HG03135 (cell line): ENCODE measurements at regions not wholly inside any gene's neighbourhood (a gene's known extent, or its start where the extent isn't known, plus 50 kb on each side); places are given as distances from the start of the nearest gene placed in this dataset.
"Not testable (repeated sequence)": the region's sequence is repeated elsewhere in the genome, so short reads cannot be mapped to it uniquely, and the experiment has no call there.

ENCODE experiments used
- ATAC-seq: cut with Tn5 transposase; IDR thresholded peaks from one replicate; pipeline ENCODE4 v1.9.1; 2021; ENCODE audit warnings: mild to moderate bottlenecking, moderate library complexity; ENCODE audit not compliant: unreplicated experiment

DNA sequence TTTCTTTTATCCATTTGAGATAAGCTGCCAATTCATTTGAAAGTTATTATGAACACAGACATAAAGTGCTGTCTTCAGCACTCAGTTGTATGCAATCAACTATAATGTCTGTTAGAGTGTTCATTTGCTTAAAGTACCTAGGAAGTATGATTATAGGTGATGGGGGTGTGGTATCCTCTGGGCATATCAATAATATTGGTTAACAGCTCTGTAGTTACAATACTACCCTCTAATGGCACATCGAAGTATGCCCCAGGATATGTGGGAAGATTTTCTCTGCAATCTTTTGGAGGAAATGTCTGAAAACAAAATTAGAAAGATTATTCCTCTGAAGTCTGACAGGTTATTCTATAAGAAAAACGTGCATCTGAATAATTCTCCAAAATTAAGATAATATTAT lies 429.7 kb downstream of the ARL4A start:
- ATAC-seq, result no peak

DNA sequence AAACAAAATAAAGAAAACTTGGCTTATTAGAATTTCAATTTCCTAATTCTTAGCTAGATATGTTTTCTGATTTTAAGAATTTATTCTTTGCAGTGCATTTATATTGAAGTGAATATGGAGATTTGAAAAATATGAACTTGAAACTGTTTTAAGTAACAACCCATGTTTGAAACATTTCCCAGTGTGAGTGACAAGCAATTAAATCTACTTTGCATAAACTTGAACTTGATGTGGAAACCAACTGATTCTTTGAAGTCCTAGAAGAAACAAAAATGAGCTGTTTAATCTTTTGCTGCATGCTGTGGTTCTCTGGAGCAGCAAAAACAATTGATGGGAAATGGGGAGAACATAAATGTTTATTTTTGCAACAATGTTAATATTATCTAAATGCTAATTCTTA lies 430.2 kb downstream of the ARL4A start:
- ATAC-seq, result no peak

DNA sequence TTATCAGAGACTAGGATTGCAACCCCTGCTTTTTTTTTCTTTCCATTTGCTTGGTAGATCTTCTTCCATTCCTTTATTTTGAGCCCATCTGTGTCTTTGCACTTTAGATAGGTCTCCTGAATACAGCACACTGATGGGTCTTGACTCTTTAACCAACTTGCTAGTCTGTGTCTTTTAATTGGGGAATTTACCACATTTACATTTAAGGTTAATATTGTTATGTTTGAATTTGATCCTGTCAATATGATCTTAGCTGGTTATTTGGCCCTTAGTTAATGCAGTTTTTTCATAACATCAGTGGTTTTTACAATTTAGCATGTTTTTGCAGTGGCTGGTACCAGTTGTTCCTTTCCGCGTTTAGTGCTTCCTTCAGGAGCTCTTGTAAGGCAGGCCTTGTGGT lies 437.2 kb downstream of the ARL4A start:
- not testable (repeated sequence) for ATAC-seq

DNA sequence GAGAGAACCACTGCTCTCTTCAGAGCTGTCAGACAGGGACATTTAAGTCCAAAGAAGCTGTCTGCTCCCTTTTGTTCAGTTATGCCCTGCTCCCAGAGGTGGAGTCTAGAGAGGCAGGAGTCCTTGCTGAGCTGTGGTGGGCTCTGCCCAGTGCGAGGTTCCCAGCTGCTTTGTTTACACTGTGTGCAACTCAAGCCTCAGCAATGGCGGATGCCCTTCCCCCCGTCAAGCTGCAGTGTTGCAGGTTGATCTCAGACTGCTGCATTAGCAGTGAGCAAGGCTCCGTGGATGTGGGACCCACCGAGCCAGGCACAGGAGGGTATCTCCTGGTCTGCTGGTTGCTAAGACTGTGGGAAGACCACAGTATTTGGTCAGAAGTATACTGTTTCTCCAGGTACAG lies 438.9 kb downstream of the ARL4A start:
- ATAC-seq, result no peak

DNA sequence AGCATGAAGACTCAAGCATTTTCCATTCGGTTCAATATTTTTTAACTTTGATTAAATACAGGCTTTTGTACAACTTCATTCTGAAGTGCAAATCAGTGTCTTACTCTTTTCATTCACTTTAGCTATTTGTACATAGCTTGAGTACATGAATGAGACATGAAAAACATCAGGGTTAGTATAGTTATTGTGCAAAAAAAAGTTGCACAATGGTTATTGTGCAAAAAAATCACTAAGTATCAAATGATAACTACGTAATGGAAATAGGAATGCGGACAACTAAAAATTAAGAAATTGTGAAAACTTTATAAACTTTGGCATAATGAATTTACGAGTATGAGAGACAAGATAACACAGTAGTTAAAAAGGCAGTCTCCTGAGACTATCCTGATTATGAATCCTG lies 442.9 kb downstream of the ARL4A start:
- no peak for ATAC-seq

DNA sequence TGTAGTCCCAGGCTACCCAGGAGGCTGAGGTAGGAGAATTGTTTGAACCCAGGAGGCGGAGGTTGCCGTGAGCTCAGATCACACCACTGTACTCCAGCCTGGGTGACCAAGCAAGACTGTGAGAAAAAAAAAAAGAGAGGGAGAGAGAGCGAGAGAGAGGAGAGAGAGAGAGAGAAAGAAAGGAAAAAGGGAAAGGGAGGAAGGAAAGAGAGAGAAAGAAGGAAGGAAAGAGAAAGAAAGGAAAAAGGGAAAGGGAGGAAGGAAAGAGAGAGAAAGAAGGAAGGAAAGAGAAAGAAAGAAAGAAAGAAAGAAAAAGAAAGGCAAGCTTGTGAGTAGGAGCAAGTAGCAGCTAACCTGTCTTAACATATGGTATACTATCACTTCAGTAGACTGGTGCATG lies 443.5 kb downstream of the ARL4A start:
- ATAC-seq, result not testable (repeated sequence)

DNA sequence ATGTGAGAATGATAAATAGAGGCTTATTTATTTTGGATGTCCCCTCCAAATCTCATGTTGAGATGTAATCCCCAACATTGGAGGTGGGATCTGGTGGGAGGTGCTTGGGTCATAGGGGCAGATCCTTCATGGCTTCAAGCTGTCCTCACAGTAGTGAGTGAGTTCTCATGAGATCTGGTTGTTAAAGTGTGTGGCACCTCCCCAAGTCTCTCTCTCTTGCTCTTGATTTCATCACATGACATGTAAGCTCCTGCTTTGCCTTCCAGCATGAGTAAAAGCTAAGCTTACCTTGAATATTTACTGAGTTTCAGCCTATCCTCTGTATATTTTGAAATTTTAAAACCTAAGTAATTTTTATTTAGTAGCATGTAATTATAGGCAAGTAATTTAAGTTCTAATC lies 444.9 kb downstream of the ARL4A start:
- ATAC-seq, result no peak

DNA sequence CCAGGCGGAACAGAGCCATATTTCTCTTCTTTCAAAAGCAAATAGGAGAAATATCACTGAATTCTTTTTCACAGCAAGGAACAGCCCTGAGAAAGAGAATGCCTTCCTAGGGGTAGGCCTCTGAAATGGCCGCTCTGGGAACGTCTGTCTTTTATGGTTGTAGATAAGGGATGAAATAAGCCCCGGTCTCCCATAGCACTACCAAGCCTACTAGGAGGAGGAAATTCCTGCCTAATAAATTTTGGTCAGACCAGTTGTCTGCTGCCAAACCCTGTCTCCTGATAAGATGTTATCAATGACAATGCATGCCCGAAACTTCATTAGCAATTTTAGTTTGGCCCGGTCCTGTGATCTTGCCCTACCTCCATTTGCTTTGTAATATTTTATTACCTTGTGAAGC lies 448.9 kb downstream of the ARL4A start:
- ATAC-seq, result not testable (repeated sequence)

DNA sequence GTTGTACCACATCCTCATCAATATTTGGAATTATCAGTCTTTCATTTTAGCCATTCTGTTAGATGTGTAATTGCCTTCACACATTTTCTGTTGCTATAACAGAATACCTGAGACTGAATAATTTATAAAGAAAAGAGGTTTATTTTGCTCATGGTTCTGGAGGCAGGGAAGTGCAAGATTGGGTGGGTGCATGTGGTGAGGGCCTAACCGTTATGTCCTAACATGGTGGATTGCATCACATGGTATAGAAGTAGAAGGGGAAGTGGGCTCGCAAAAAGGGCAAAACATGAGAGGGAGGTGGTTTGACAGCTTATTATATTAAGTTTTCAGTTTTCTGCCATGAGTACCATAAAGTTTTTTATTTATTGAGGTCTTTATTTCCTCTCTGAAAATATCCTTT lies 452.0 kb downstream of the ARL4A start:
- ATAC-seq, result no peak

DNA sequence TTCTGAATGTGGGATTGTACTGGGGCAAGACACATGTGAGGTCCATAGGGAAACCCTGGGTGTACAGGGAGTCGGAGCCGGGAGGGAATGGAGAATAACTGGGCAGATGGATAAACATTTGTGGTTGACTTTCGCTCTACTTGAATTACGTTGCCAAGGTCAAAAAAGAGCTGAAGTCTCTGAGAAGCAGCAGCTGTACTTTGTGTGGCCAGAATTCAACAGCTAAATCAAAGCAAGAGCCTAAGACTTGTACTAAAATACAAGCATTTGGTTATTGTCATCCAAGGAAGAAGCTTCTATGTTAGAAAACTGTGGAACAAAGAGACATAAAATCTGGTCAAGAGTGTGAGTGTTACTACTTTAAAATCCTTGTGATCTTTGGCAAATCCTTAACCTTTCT lies 457.2 kb downstream of the ARL4A start:
- no peak for ATAC-seq

DNA sequence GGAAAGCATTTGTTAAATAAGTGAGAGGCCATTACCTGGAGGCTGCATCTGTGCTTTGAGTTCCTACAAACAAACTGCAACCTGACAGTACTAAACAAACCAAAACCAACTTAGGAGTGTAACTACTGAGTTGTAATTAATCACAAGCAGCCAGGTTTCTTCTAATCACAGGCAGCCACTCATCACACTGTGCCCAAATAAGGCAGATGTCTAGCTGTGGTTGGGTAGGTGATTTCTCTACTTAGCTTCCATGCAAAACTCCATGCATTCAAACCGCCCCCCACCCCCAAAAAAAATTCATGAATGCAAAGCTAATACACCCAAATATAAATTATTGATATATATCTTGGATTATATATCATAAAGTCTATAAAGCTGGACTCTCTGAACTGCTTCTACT lies 461.1 kb downstream of the ARL4A start:
- ATAC-seq, result no peak

DNA sequence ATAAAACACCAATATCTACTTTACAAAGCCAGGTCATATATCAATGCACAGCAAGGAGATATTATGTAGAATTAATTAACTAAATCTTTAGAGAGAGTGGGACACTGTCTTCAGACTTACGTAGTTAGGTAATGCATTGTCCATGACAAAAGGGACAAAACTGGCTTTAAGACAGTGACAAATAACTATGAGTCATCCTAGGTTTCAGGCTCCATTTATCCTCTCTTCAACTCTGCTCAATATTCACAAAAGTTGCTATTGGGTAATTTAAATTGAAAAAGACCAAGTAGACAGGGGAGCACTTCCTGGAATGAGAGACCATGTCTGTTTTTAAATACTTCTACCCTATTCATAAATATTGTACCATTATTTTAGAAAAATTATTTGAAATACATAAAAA lies 464.5 kb downstream of the ARL4A start:
- ATAC-seq, result no peak

DNA sequence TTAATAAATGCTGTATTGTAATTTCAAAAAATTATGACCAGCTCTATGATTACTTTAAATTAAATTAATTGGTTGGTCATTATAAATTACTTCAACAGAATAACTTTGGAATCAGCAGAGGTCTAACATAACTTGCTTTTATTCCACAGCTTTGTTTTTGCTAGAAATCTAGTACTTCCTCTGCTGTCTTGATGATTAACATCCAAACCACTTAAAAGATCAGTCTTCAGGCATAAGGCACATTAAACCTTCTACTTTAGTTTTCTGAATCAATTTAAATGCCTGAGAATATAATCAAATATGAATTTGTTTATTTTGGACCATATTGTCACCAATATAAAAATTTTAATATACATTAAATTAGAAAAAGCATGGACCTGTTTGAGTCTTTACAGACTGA lies 465.3 kb downstream of the ARL4A start:
- ATAC-seq, result no peak

DNA sequence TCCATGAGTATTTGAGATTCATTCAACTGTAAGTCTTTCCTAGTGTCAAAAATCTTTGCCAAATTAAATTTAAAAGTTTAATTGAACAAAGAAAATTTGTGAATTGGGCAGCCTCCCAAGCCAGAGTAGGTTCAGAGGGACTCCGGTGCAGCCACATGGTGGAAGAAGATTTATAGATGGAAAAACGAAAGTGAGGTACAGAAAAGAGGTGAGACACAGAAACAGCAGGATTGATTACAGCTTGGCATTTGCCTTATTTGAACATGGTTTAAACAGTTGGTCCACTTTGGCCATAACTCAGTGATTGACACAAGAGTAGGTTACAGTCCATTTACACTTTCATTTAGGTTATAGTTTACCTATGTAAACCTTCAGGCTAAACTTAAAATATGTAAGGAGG lies 465.8 kb downstream of the ARL4A start:
- ATAC-seq, result no peak

DNA sequence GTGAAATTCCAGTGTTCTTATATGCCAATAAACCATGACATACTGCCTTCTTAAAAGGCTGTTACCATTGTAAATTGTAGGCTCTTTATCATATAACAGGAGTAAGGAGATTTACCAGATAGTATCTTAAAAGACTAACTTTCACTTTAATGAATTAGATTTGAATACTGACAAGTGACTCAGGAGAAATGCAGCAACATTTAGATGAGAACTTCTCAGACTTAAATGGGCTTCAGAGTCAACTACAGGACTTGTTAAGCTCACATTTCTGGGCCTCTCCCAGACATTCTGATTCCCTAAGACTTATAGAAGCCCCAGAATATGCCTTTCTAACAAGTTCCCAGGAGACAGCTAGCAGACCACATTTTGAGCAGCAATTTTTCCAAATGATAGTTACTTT lies 466.3 kb downstream of the ARL4A start:
- no peak for ATAC-seq

DNA sequence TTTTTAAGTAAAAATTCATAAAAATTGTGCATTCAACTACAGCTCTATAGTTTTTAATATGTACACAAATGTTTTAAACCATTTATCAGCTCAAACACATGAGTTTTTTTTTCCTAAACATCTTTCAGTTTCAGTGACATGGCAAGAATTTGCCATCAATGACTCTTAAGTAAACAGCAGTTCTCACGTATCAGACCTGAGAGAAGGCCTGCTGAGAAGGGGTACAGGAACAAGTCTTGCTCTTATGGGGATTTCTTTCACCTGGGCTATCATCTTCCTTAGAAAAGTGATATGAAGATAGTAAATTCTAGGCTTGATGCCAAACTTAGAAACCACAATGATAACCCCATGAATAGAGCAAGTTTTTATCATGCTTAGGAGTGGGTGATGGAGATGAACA lies 467.8 kb downstream of the ARL4A start:
- ATAC-seq, result no peak

DNA sequence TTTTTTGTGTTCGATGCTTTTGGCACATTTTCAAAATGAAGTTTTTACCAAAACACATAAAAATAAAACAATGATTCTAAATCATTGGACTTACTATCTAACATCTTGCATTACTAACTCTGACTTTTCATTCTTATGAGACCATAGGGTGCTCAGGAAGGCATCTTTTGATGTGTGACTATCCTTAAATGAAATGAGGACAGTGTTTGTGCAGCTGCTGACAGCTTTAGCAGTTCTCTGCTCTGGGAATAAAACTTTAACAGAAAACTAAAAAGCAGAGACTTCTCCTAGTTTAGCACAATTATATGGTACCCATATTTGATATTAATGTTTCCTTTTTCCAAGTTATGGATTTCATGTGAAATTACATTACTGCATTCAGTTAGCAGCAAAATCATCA lies 471.6 kb downstream of the ARL4A start:
- no peak for ATAC-seq

DNA sequence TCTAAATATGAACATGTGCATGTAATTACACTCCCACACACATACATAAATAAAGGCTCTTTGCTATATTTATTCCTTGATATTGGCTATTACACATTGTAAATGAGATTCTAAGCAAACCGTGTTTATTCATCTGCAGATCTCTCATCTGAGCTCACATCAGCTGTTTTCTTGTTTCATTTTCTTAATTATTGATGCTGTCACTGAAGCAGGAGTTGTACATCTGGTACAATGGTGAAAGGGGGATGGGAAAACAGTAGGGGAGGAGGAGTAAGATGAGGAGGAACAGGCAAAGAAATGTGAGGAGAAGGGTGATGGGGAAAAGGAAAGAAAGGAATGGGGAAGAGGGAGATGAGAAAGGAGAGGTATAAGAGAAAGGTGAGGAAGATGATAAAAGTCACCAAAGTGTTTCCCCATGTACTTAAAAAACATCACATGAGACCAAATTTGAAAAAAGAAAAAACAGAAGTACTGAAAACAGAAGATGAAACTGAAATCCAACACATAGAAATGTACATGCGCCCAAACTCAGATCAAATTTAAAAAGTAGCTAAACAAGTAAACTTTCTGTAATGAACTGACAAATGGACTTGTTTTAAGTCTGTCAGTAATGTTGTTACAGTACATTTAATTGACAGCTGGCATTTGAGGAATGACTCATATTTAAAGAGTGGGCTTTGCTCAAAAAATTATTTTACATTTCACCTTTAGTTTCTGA lies 472.2 kb downstream of the ARL4A start:
- no peak for ATAC-seq

DNA sequence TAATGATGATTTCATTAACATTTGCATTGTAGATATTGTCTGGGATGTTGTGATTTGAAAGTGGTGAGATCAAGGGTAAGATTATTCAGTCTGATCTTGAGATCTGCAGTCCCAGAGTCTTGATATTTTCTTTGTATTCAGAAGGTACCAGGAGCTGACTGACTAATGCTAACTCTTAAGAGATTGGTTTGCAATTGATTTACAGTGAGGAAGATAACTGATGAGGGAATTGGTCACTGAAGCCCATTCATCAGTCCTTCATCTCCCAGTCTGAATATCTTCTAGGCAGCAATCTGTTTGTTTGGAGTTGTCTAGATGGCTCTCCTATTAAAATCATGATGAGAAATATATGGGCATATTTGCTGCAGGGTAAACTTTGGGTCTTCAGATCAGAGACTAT lies 473.7 kb downstream of the ARL4A start:
- no peak for ATAC-seq

DNA sequence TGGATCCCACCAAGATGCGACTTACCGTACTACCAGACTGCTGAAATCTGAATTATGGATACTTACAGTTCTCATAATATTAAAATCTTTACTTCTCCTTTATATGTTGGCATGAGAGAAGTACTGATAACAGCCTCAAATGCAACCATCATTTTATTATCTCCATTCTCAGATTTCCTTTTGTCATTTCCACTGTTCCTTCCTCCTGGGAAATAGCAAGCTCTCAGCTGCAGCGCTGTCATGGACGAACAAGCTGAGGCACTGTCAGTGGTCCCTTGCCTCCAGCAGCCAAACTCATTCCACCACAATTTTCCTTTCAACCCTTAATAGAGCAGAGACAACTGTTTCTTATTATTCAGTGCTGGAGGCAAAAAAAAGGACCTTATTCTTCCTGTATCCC lies 478.4 kb downstream of the ARL4A start:
- ATAC-seq, result no peak

DNA sequence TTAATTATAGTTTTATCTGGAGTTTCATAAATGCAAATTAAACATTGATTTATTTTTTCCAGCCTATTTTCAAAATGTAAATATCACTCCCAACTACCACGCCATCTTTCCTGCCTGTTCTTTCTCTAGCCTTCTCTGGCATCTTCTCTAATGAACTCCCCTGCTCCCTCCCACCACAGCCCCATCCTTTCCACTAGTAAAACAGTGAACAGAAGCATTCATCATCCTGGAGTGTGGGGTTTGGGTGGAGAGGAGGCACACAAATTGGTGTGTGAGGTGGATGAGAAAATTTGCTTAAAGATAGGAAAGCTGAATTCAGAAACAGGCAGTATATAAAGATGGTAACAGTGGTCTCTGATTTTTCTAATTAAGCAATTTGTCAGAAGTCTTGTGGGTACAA lies 479.4 kb downstream of the ARL4A start:
- ATAC-seq, result no peak

DNA sequence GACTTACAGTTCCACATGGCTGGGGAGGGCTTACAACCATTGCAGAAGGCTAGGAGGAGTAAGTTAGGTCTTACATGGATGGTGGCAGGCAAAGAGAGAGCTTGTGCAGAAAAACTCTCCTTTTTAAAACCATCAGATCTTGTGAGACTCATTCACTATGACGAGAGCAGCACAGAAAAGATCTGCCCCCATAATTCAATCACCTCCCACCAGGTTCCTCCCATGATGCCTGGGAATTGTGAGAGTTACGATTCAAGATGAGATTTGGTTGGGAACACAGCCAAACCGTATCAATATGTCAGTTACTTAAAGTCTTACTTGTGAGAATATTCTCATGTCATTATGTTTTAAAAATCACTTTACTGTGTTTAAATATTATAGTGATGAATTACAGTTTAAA lies 481.9 kb downstream of the ARL4A start:
- no peak for ATAC-seq

DNA sequence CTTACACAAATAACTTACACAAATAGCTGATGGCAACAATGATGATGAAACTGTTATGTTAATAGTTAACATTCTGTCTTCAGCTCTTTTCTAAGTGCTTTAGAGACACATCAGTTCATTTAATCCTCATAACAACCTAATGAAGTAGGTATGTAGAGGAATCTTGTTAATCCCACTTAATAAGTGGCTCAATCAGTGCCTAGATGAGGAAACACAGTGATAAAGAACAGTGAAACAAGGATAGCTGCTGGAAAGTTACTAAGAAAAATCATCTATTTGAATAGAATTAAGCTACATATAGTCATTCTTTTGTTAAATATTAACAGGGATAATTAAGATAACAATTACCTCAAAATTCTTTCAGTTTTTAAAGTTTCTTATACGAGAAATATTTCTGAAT lies 487.6 kb downstream of the ARL4A start:
- ATAC-seq, result no peak
